Inflammatory macrophage (primary cell): ENCODE measurements at regions not wholly inside any gene's neighbourhood (a gene's known extent, or its start where the extent isn't known, plus 50 kb on each side); places are given as distances from the start of the nearest gene placed in this dataset.

Experiments
- DNase-seq, 2 donors: peaks; one replicate each; pipeline ENCODE4 v3.0.0-alpha.2; 2020 to 2022

GRCh38 chr7:12518920-12519681 is 51.4 kb upstream of the SCIN start:
- peak in 1 of 2 donors; percentile 9 for DNase-seq

DNA sequence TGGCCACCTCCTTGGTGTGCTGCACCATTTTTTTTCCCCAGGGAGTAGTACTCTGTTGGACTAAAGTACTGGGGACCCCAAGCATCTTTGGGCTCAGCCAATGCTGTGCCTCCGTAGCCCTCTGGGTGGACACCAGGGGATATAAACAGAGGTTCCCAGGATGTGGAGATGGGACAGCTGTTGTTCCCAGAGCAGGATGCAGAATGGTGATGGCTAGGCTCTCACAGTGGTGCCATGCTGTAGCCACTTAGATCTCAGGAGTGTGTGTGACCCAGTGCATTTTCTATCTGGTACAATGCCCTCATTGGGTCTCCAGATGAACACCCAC is 50.9 kb upstream of the SCIN start:
- DNase-seq: no peak
